Activated CD8-positive, alpha-beta T cell treated with anti-CD3 and anti-CD28 coated beads for 36 hours (primary cell): ENCODE measurements at regions not wholly inside any gene's neighbourhood (a gene's known extent, or its start where the extent isn't known, plus 50 kb on each side); places are given as distances from the start of the nearest gene placed in this dataset.

Experiments used
- ATAC-seq: fragments of 200-7000 bp; cut with Tn5 transposase; one replicate; pipeline ENCODE4 v1.10.0; 2021; ENCODE audit warnings: mild to moderate bottlenecking, moderate library complexity
- CTCF ChIA-PET: fragments of 350-600 bp; sonication (Branson Sonifier 250); formaldehyde crosslinking; loops from one replicate; lab custom pipeline; 2021; ENCODE audit warnings: antibody characterized with exemption; lab: Charles Lee
- POLR2A ChIA-PET: fragments of 350-600 bp; sonication (Branson Sonifier 250); formaldehyde crosslinking; loops from one replicate; lab custom pipeline; 2021; ENCODE audit warnings: antibody characterized with exemption; lab: Charles Lee
- DNase-seq: peaks from one replicate; pipeline ENCODE4 v3.0.0-alpha.2; 2020
- H3K27ac Mint-ChIP-seq: one replicate; pipeline ENCODE4 v1.8.0; 2021; ENCODE audit warnings: mild to moderate bottlenecking, mixed read lengths
- H3K27me3 Mint-ChIP-seq: one replicate; pipeline ENCODE4 v1.8.0; 2021; ENCODE audit warnings: mixed read lengths
- H3K36me3 Mint-ChIP-seq: one replicate; pipeline ENCODE4 v1.8.0; 2021; ENCODE audit warnings: low read depth, mixed read lengths
- H3K4me1 Mint-ChIP-seq: one replicate; pipeline ENCODE4 v1.8.0; 2021; ENCODE audit warnings: low read depth, mixed read lengths
- H3K4me3 Mint-ChIP-seq: one replicate; pipeline ENCODE4 v1.8.0; 2021; ENCODE audit warnings: mild to moderate bottlenecking, moderate library complexity, mixed read lengths
- H3K9me3 Mint-ChIP-seq: one replicate; pipeline ENCODE4 v1.8.0; 2021; ENCODE audit warnings: mixed read lengths
- CTCF ChIP-seq: fragments of 200-600 bp; IDR thresholded peaks from one replicate; pipeline ENCODE4 v1.8.0; 2022; ENCODE audit warnings: antibody characterized with exemption, mild to moderate bottlenecking
- intact Hi-C: fragments of 100-400 bp; cut with micrococcal nuclease; formaldehyde crosslinking; loops from one replicate; pipeline ENCODE4 v1.10.0; 2022

- H3K36me3 Mint-ChIP-seq: no peaks in the 10 kb centered on the region
- no peak for TF ChIP-seq CTCF
- no peak for ATAC-seq
- ChIA-PET CTCF (interaction anchor here (1.3 kb wide), 1 partner anchor 8 kb away, joined by 3 read pairs; no protein-coding TSS in a partner anchor), POLR2A (interaction anchor here (0.9 kb wide), 1 partner anchor 10 kb away, joined by 3 read pairs; no protein-coding TSS in a partner anchor)
- H3K27ac Mint-ChIP-seq: no peak overlapping the region
- peaks cover 6% of the 10 kb centered on the region for H3K4me1 Mint-ChIP-seq
- no peak overlapping the region for H3K4me3 Mint-ChIP-seq
- H3K9me3 Mint-ChIP-seq: peaks cover 16% of the 10 kb centered on the region
- no peak for DNase-seq
- intact Hi-C loops: no loop called here
- peaks cover 11% of the 10 kb centered on the region for H3K27me3 Mint-ChIP-seq
Observed at GRCh38 chr15:67892559-67893377, 52.9 kb upstream of the RNU6-1 start.

GRCh38 chr15:67895237-67895636, 55.4 kb upstream of the RNU6-1 start:
- no peaks in the 10 kb centered on the region for H3K36me3 Mint-ChIP-seq
- ATAC-seq: no peak
- no peak for TF ChIP-seq CTCF
- H3K4me1 Mint-ChIP-seq: no peaks in the 10 kb centered on the region
- DNase-seq: no peak
- intact Hi-C loops: no loop called here
- ChIA-PET CTCF (no interaction called here), POLR2A (no interaction called here)
- peaks cover 7% of the 10 kb centered on the region for H3K9me3 Mint-ChIP-seq
- no peak overlapping the region for H3K27ac Mint-ChIP-seq
- peaks cover 3% of the 10 kb centered on the region for H3K27me3 Mint-ChIP-seq
- H3K4me3 Mint-ChIP-seq: no peak overlapping the region

DNA sequence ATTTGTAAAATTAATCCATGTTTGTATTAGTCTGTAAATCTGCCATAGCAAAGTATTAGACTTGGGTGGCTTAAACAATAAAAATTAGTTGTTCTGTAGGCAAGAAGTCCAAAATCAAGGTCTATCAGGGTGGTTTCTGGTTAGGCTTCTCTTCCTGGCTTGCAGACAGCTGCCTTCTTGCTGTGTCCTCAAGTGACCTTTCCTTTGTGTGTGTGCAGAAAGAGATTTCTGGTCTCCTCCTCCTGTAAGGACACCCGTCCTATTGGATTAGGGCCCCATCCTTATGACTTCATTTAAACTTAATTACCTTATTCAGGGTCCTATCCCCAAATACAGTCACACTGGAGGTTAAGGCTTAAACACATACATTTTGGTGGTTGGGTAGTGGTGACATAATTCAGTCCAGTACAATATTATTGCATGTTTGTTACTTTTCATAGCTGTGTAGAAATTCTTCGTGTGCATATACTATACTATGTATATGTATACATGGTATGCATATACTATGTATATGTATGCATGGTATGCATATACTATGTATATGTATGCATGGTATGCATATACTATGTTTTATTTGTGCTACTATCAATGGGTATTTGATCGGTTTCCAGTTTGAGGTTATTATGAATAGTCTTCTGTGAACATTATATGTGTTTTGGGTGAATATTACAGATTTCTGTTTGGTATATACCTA, 57.9 kb upstream of the RNU6-1 start:
- no peak for TF ChIP-seq CTCF
- ChIA-PET POLR2A (no interaction called here), CTCF (no interaction called here)
- H3K27ac Mint-ChIP-seq: no peak overlapping the region
- no peak overlapping the region for H3K4me3 Mint-ChIP-seq
- peaks cover 3% of the 10 kb centered on the region for H3K27me3 Mint-ChIP-seq
- ATAC-seq (no peak), DNase-seq (no peak)
- no peaks in the 10 kb centered on the region for H3K4me1 Mint-ChIP-seq
- peaks cover 3% of the 10 kb centered on the region for H3K9me3 Mint-ChIP-seq
- no peaks in the 10 kb centered on the region for H3K36me3 Mint-ChIP-seq
- intact Hi-C loops: no loop called here

DNA sequence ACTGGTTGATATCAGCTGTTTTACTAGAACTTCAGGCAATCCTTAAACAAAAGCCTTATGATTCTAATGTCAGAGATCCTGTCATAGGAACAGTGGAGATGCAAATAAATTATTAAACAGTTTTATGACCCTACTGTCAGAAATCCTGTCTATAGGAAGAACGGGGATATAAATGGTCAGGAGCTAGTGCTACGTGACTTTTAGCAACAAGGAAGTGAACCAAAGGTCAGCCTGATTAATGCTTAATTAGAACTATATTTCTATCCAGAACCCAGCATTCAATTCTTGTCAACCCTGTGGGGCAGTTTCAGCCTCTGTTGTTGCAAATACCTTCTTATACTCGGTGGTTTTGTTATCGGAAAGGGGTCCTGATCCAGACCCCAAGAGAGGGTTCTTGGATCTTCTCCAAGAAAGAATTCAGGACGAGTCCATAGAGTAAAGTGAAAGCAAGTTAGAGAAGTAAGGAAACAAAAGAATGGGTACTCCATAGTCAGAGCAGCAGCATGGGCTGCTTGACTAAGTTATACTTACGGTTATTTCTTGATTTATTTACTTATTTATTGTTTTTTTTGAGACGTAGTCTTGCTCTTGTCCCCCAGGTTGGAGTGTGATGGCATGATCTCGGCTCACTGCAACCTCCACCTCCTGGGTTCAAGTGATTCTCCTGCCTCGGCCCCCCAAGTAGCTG, 59.9 kb upstream of the RNU6-1 start:
- TF ChIP-seq CTCF: no peak
- ATAC-seq (no peak), DNase-seq (no peak)
- intact Hi-C loops: no loop called here
- CTCF ChIA-PET: no interaction called here
- Mint-ChIP-seq H3K36me3 (no peaks in the 10 kb centered on the region), H3K27ac (no peak overlapping the region), H3K27me3 (peaks cover 3% of the 10 kb centered on the region), H3K4me1 (no peaks in the 10 kb centered on the region), H3K9me3 (peaks cover 3% of the 10 kb centered on the region), H3K4me3 (no peak overlapping the region)
- POLR2A ChIA-PET: no interaction called here
